Loucy (cell line): ENCODE measurements at regions not wholly inside any gene's neighbourhood (a gene's known extent, or its start where the extent isn't known, plus 50 kb on each side); places are given as distances from the start of the nearest gene placed in this dataset.

ENCODE experiments used
- H2AFZ ChIP-seq: fragments of 200-600 bp; sonication (generic); 2 replicates; pipeline ENCODE4 v1.6.0; 2016; ENCODE audit warnings: antibody characterized with exemption, mild to moderate bottlenecking, low read length, moderate library complexity
- H3F3A ChIP-seq: fragments of 200-600 bp; 2 replicates; pipeline ENCODE4 v1.6.0; 2016; ENCODE audit warnings: antibody characterized with exemption, low read depth, mild to moderate bottlenecking
- H3K27me3 ChIP-seq: fragments of 200-600 bp; sonication (generic); 2 replicates; pipeline ENCODE4 v1.6.1; 2014; ENCODE audit warnings: low read length, mild to moderate bottlenecking; ENCODE audit not compliant: insufficient read depth, poor library complexity, severe bottlenecking
- H3K36me3 ChIP-seq: fragments of 200-600 bp; sonication (generic); 2 replicates; pipeline ENCODE4 v1.6.1; 2016; ENCODE audit warnings: low read length; ENCODE audit not compliant: insufficient read depth
- H3K4me1 ChIP-seq: fragments of 200-600 bp; sonication (generic); 2 replicates; pipeline ENCODE4 v1.5.1; 2014; ENCODE audit warnings: low read length, mild to moderate bottlenecking; ENCODE audit not compliant: insufficient read depth, poor library complexity, severe bottlenecking
- H3K4me2 ChIP-seq: fragments of 200-600 bp; sonication (generic); 2 replicates; pipeline ENCODE4 v1.6.0; 2014; ENCODE audit warnings: antibody characterized with exemption, low read length, low read depth, mild to moderate bottlenecking; ENCODE audit not compliant: poor library complexity, severe bottlenecking
- H3K4me3 ChIP-seq: fragments of 200-600 bp; sonication (generic); 2 replicates; pipeline ENCODE4 v1.5.1; 2014; ENCODE audit warnings: low read length, mild to moderate bottlenecking, mixed read lengths; ENCODE audit not compliant: poor library complexity, severe bottlenecking
- H3K79me2 ChIP-seq: fragments of 200-600 bp; sonication (generic); 2 replicates; pipeline ENCODE4 v1.6.1; 2014; ENCODE audit warnings: low read length; ENCODE audit not compliant: insufficient read depth
- H3K9ac ChIP-seq: fragments of 200-600 bp; sonication (generic); 2 replicates; pipeline ENCODE4 v1.6.0; 2014; ENCODE audit warnings: mild to moderate bottlenecking, low read depth, low read length, moderate library complexity; ENCODE audit not compliant: poor library complexity, severe bottlenecking
- H3K9me2 ChIP-seq: fragments of 200-600 bp; sonication (generic); replicated peaks from 2 replicates; pipeline ENCODE4 v1.6.1; 2016; ENCODE audit warnings: low read depth, low read length, mixed read lengths
- H3K9me3 ChIP-seq: fragments of 200-600 bp; sonication (generic); 2 replicates; pipeline ENCODE4 v1.6.1; 2014; ENCODE audit warnings: mild to moderate bottlenecking, antibody characterized with exemption, low read length, low read depth; ENCODE audit not compliant: insufficient read depth
- H4K20me1 ChIP-seq: fragments of 200-600 bp; sonication (generic); 2 replicates; pipeline ENCODE4 v1.6.0; 2014; ENCODE audit warnings: antibody characterized with exemption, low read length, mild to moderate bottlenecking; ENCODE audit not compliant: insufficient read depth, poor library complexity, severe bottlenecking
- CTCF ChIP-seq: fragments of 200-600 bp; sonication (generic); conservative IDR thresholded peaks from 2 replicates; pipeline ENCODE4 v1.5.1; 2014; ENCODE audit warnings: mild to moderate bottlenecking, antibody characterized with exemption, low read length
- EZH2phosphoT487 ChIP-seq: fragments of 200-600 bp; IDR thresholded peaks from 2 replicates; pipeline ENCODE4 v1.6.1; 2018; ENCODE audit warnings: antibody characterized with exemption, mild to moderate bottlenecking, moderate library complexity, borderline replicate concordance

GRCh38 chr3:22476976-22477375, 726.0 kb upstream of the ZNF385D start:
- TF ChIP-seq EZH2phosphoT487 (no peak), CTCF (no peak)
- Histone ChIP-seq H3F3A (no peaks in the 10 kb centered on the region), H3K9me2 (no peaks in the 10 kb centered on the region), H3K27me3 (no peaks in the 10 kb centered on the region), H3K36me3 (no peaks in the 10 kb centered on the region), H3K4me2 (no peak overlapping the region), H3K9ac (no peak overlapping the region), H3K4me3 (no peak overlapping the region), H3K9me3 (no peaks in the 10 kb centered on the region), H3K79me2 (no peaks in the 10 kb centered on the region), H3K4me1 (peaks cover 13% of the 10 kb centered on the region), H2AFZ (no peak overlapping the region), H4K20me1 (no peaks in the 10 kb centered on the region)

- no peaks in the 10 kb centered on the region for H3K79me2 ChIP-seq
- H2AFZ ChIP-seq: no peak overlapping the region
- no peaks in the 10 kb centered on the region for H3F3A ChIP-seq
- H3K9ac ChIP-seq: no peak overlapping the region
- no peaks in the 10 kb centered on the region for H4K20me1 ChIP-seq
- H3K9me3 ChIP-seq: no peaks in the 10 kb centered on the region; the same call in 1 of the 2 replicates
- no peaks in the 10 kb centered on the region for H3K9me2 ChIP-seq
- no peak overlapping the region for H3K4me2 ChIP-seq
- peaks cover 9% of the 10 kb centered on the region for H3K4me1 ChIP-seq
- no peaks in the 10 kb centered on the region for H3K36me3 ChIP-seq
- H3K4me3 ChIP-seq: no peak overlapping the region
- no peaks in the 10 kb centered on the region for H3K27me3 ChIP-seq
- TF ChIP-seq CTCF (no peak), EZH2phosphoT487 (no peak)
Observed at GRCh38 chr3:22485954-22486353, 717.2 kb upstream of the UBE2E2 start.

GRCh38 chr3:22490747-22491146, 712.4 kb upstream of the UBE2E2 start:
- Histone ChIP-seq H3K4me2 (no peak overlapping the region), H3K9ac (no peak overlapping the region), H3K9me3 (no peaks in the 10 kb centered on the region), H3K27me3 (no peaks in the 10 kb centered on the region), H4K20me1 (no peaks in the 10 kb centered on the region), H3K9me2 (no peaks in the 10 kb centered on the region), H2AFZ (peak overlapping the region; percentile 23; the same call in 1 of the 2 replicates), H3K4me3 (no peak overlapping the region), H3K79me2 (no peaks in the 10 kb centered on the region), H3K4me1 (peaks cover 17% of the 10 kb centered on the region), H3F3A (no peaks in the 10 kb centered on the region), H3K36me3 (no peaks in the 10 kb centered on the region)
- TF ChIP-seq CTCF (no peak), EZH2phosphoT487 (no peak)
